ENCODE measurements at regions not wholly inside any gene's neighbourhood (a gene's known extent, or its start where the extent isn't known, plus 50 kb on each side); places are given as distances from the start of the nearest gene placed in this dataset.

- no peak overlapping the region for H3K4me3 ChIP-seq (ENCODE audit: low read length)
- H3K4me1 ChIP-seq (ENCODE audit: control insufficient read depth, insufficient read depth, low read length): peaks cover 22% of the 10 kb centered on the region
- no peak for DNase-seq (ENCODE audit: low read depth)
- no peak overlapping the region for H3K9ac ChIP-seq (ENCODE audit: low read length)
- no peaks in the 10 kb centered on the region for H3K9me3 ChIP-seq (ENCODE audit: control insufficient read depth, low read length)
- H3K36me3 ChIP-seq (ENCODE audit: control insufficient read depth, insufficient read depth, low read length, severe bottlenecking): no peaks in the 10 kb centered on the region
- H3K27me3 ChIP-seq (replicated peaks; ENCODE audit: control insufficient read depth, insufficient read depth, low read length): no peaks in the 10 kb centered on the region
These were observed 1001.9 kb upstream of the SORCS1 start for GRCh38 chr10:108166401-108166800.

- Histone ChIP-seq H3K9ac (ENCODE audit: low read length) (no peak overlapping the region), H3K4me3 (ENCODE audit: low read length) (no peak overlapping the region), H3K27me3 (replicated peaks; ENCODE audit: control insufficient read depth, insufficient read depth, low read length) (no peaks in the 10 kb centered on the region), H3K36me3 (ENCODE audit: control insufficient read depth, insufficient read depth, low read length, severe bottlenecking) (no peaks in the 10 kb centered on the region), H3K9me3 (ENCODE audit: control insufficient read depth, low read length) (peaks cover 26% of the 10 kb centered on the region), H3K4me1 (ENCODE audit: control insufficient read depth, insufficient read depth, low read length) (no peaks in the 10 kb centered on the region)
- DNase-seq (ENCODE audit: low read depth): no peak
These were observed 982.8 kb upstream of the SORCS1 start for GRCh38 chr10:108147346-108147745.

GRCh38 chr10:108141064-108141463 is 976.6 kb upstream of the SORCS1 start:
- no peak for DNase-seq (ENCODE audit: low read depth)
- H3K9ac ChIP-seq (ENCODE audit: low read length): no peak overlapping the region
- no peaks in the 10 kb centered on the region for H3K36me3 ChIP-seq (ENCODE audit: control insufficient read depth, insufficient read depth, low read length, severe bottlenecking)
- H3K4me1 ChIP-seq (ENCODE audit: control insufficient read depth, insufficient read depth, low read length): peaks cover 7% of the 10 kb centered on the region
- H3K9me3 ChIP-seq (ENCODE audit: control insufficient read depth, low read length): peaks cover 3% of the 10 kb centered on the region
- no peak overlapping the region for H3K4me3 ChIP-seq (ENCODE audit: low read length)
- H3K27me3 ChIP-seq (replicated peaks; ENCODE audit: control insufficient read depth, insufficient read depth, low read length): no peaks in the 10 kb centered on the region

GRCh38 chr10:108132303-108132702 is 967.8 kb upstream of the SORCS1 start:
- Histone ChIP-seq H3K9me3 (ENCODE audit: control insufficient read depth, low read length) (no peaks in the 10 kb centered on the region), H3K36me3 (ENCODE audit: control insufficient read depth, insufficient read depth, low read length, severe bottlenecking) (no peaks in the 10 kb centered on the region), H3K9ac (ENCODE audit: low read length) (no peak overlapping the region), H3K4me1 (ENCODE audit: control insufficient read depth, insufficient read depth, low read length) (peaks cover 3% of the 10 kb centered on the region), H3K27me3 (replicated peaks; ENCODE audit: control insufficient read depth, insufficient read depth, low read length) (no peaks in the 10 kb centered on the region), H3K4me3 (ENCODE audit: low read length) (no peak overlapping the region)
- DNase-seq (ENCODE audit: low read depth): no peak

- H3K4me1 ChIP-seq (ENCODE audit: control insufficient read depth, insufficient read depth, low read length): peaks cover 3% of the 10 kb centered on the region
- no peak overlapping the region for H3K4me3 ChIP-seq (ENCODE audit: low read length)
- no peaks in the 10 kb centered on the region for H3K9me3 ChIP-seq (ENCODE audit: control insufficient read depth, low read length)
- no peaks in the 10 kb centered on the region for H3K27me3 ChIP-seq (replicated peaks; ENCODE audit: control insufficient read depth, insufficient read depth, low read length)
- H3K36me3 ChIP-seq (ENCODE audit: control insufficient read depth, insufficient read depth, low read length, severe bottlenecking): no peaks in the 10 kb centered on the region
- no peak overlapping the region for H3K9ac ChIP-seq (ENCODE audit: low read length)
- DNase-seq (ENCODE audit: low read depth): no peak
These were observed 966.1 kb upstream of the SORCS1 start for GRCh38 chr10:108130575-108130974.

- H3K9me3 ChIP-seq (ENCODE audit: control insufficient read depth, low read length): no peaks in the 10 kb centered on the region
- peak; percentile 29 for DNase-seq (ENCODE audit: low read depth)
- H3K4me3 ChIP-seq (ENCODE audit: low read length): no peak overlapping the region
- H3K27me3 ChIP-seq (replicated peaks; ENCODE audit: control insufficient read depth, insufficient read depth, low read length): no peaks in the 10 kb centered on the region
- H3K36me3 ChIP-seq (ENCODE audit: control insufficient read depth, insufficient read depth, low read length, severe bottlenecking): no peaks in the 10 kb centered on the region
- H3K4me1 ChIP-seq (ENCODE audit: control insufficient read depth, insufficient read depth, low read length): no peaks in the 10 kb centered on the region
- H3K9ac ChIP-seq (ENCODE audit: low read length): no peak overlapping the region
These were observed 947.7 kb upstream of the SORCS1 start for GRCh38 chr10:108112218-108112617.

GRCh38 chr10:108104551-108105156 is 940.1 kb upstream of the SORCS1 start:
- no peaks in the 10 kb centered on the region for H3K27me3 ChIP-seq (replicated peaks; ENCODE audit: control insufficient read depth, insufficient read depth, low read length)
- H3K4me1 ChIP-seq (ENCODE audit: control insufficient read depth, insufficient read depth, low read length): no peaks in the 10 kb centered on the region
- H3K9ac ChIP-seq (ENCODE audit: low read length): no peak overlapping the region
- peak; percentile 19 for DNase-seq (ENCODE audit: low read depth)
- H3K9me3 ChIP-seq (ENCODE audit: control insufficient read depth, low read length): no peaks in the 10 kb centered on the region
- no peak overlapping the region for H3K4me3 ChIP-seq (ENCODE audit: low read length)
- H3K36me3 ChIP-seq (ENCODE audit: control insufficient read depth, insufficient read depth, low read length, severe bottlenecking): no peaks in the 10 kb centered on the region

- Histone ChIP-seq H3K4me1 (ENCODE audit: control insufficient read depth, insufficient read depth, low read length) (peaks cover 10% of the 10 kb centered on the region), H3K27me3 (replicated peaks; ENCODE audit: control insufficient read depth, insufficient read depth, low read length) (no peaks in the 10 kb centered on the region), H3K9me3 (ENCODE audit: control insufficient read depth, low read length) (no peaks in the 10 kb centered on the region), H3K36me3 (ENCODE audit: control insufficient read depth, insufficient read depth, low read length, severe bottlenecking) (no peaks in the 10 kb centered on the region), H3K9ac (ENCODE audit: low read length) (no peak overlapping the region), H3K4me3 (ENCODE audit: low read length) (no peak overlapping the region)
- no peak for DNase-seq (ENCODE audit: low read depth)
These were observed 932.8 kb upstream of the SORCS1 start for GRCh38 chr10:108097258-108097657.

GRCh38 chr10:108095932-108096925 is 931.7 kb upstream of the SORCS1 start:
- Histone ChIP-seq H3K9me3 (ENCODE audit: control insufficient read depth, low read length) (no peaks in the 10 kb centered on the region), H3K36me3 (ENCODE audit: control insufficient read depth, insufficient read depth, low read length, severe bottlenecking) (no peaks in the 10 kb centered on the region), H3K27me3 (replicated peaks; ENCODE audit: control insufficient read depth, insufficient read depth, low read length) (no peaks in the 10 kb centered on the region), H3K4me1 (ENCODE audit: control insufficient read depth, insufficient read depth, low read length) (peaks cover 10% of the 10 kb centered on the region), H3K9ac (ENCODE audit: low read length) (peak overlapping the region; percentile 60), H3K4me3 (ENCODE audit: low read length) (no peak overlapping the region)
- DNase-seq (ENCODE audit: low read depth): no peak

- Histone ChIP-seq H3K36me3 (ENCODE audit: control insufficient read depth, insufficient read depth, low read length, severe bottlenecking) (no peaks in the 10 kb centered on the region), H3K9me3 (ENCODE audit: control insufficient read depth, low read length) (no peaks in the 10 kb centered on the region), H3K9ac (ENCODE audit: low read length) (no peak overlapping the region)
These were observed 926.1 kb upstream of the SORCS1 start for GRCh38 chr10:108090476-108091215.

GRCh38 chr10:108086502-108086901 is 922.0 kb upstream of the SORCS1 start:
- H3K9ac ChIP-seq (ENCODE audit: low read length): no peak overlapping the region
- H3K4me1 ChIP-seq (ENCODE audit: control insufficient read depth, insufficient read depth, low read length): no peaks in the 10 kb centered on the region
- H3K27me3 ChIP-seq (replicated peaks; ENCODE audit: control insufficient read depth, insufficient read depth, low read length): no peaks in the 10 kb centered on the region
- H3K36me3 ChIP-seq (ENCODE audit: control insufficient read depth, insufficient read depth, low read length, severe bottlenecking): no peaks in the 10 kb centered on the region
- no peak overlapping the region for H3K4me3 ChIP-seq (ENCODE audit: low read length)
- no peak for DNase-seq (ENCODE audit: low read depth)
- H3K9me3 ChIP-seq (ENCODE audit: control insufficient read depth, low read length): no peaks in the 10 kb centered on the region

More at GRCh38 chr10:108090476-108091215, 926.1 kb upstream of the SORCS1 start:
- DNase-seq (ENCODE audit: low read depth): no peak
- Histone ChIP-seq H3K27me3 (replicated peaks; ENCODE audit: control insufficient read depth, insufficient read depth, low read length) (no peaks in the 10 kb centered on the region), H3K4me1 (ENCODE audit: control insufficient read depth, insufficient read depth, low read length) (no peaks in the 10 kb centered on the region), H3K4me3 (ENCODE audit: low read length) (no peak overlapping the region)

All from adipocyte (in vitro differentiated cells).